ENCODE measurements at regions not wholly inside any gene's neighbourhood (a gene's known extent, or its start where the extent isn't known, plus 50 kb on each side); places are given as distances from the start of the nearest gene placed in this dataset.

DNA sequence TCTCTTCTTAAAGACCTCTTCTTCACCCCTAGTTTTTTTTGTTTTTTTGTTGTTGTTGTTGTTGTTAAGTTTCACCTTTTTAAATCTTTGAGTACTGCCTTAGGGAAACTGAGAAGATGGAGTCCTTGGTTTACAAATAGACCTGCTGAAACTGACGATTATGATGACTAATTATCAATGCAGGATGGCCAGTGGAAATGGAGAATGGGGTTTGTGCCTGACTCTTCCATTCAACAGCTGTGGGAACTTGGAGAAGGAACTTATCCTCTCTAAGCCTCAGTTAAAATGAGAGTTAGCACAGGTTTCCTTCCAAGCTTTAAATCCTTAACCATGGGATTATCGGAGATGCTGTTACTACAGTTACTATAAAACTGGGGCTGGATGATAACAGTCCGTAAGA is 66.7 kb upstream of the PNMA1 start:
- DNase-seq, result no peak

DNA sequence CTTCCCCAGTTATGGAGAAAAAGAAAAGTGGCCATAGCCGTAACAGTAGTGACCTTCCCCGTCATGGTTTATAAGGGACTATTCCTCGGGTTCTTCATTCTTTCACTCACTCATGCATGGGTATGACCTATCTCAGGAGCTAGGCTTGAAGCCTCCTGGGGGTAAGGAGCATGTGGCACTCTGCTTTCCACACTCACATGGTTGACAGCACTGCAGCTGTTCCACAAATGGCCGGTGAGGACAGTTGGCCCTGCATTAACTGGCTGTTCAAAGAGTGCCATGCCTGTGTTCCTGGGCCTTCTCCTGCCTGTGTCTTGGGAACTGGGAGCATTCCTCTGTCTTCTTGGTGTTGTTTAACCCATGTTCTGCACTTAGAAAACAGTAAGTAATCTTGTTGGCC is 66.2 kb upstream of the PNMA1 start:
- DNase-seq, result no peak

- DNase-seq, result peak in 1 of 2 donors; percentile 33
Observed at GRCh38 chr14:73778736-73779135, 64.6 kb upstream of the PNMA1 start.

- DNase-seq, result no peak
Observed at GRCh38 chr14:73777420-73777819, 63.2 kb upstream of the PNMA1 start.

- DNase-seq, result no peak
Observed at GRCh38 chr14:73776194-73776537, 62.0 kb upstream of the PNMA1 start.

DNA sequence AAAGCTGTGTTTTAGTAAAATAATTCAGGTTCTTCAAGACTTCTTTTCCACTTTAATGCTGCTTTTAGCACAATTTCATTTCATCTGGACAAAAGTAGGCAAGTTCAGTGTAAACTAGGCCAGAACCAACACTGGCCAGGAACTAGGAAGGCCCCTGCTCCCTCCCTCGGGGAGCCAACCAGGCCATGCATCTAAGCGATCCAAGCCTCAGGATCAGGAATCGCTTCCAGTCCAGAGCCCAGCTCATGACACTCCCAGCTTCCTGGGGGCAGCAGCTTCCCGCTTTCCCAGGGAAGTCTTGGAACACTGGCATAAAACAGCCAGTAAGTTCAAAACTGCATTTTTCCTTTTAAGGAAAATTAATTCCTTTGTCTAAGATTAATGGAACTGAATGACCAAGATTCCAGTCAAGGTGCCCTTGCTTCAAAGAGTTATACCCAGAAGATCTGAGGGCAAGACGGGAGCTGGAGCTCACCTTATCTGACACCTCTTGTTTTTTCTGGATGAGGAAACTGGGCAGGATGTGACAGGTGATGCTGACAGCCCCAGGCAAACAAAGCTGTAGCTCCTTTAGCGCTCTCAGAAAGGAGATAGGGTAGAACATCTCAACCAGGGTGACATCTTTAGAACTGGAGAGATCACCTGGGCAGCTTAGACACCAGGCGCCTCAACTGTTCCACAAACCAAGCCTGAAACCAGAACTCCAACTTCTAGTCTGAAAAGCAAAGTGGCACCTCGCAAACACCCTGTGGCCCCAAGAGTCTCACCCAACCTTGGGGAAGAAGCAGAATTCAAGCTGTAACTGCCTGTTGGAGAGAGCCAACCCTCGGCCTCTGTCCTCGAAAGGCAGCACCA is 61.4 kb upstream of the PNMA1 start:
- no peak for DNase-seq

GRCh38 chr14:73774671-73775070 is 60.5 kb upstream of the PNMA1 start:
- no peak for DNase-seq

DNA sequence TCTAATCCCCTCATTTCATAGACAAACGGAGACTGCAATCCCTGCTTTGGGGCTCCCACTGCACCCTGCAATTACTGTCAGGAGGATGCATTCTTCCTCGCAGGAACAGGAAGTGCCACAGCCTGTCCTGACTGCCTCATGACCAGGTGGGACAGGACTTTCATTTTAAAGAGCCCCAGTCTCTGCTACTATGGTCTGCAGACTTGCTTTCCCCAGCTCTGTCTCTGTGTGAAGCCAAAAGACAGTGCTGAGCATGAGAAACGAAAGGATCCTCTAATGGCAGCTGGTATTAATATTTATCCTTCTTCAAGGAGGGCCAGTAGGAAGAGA is 60.0 kb upstream of the PNMA1 start:
- no peak for DNase-seq

DNA sequence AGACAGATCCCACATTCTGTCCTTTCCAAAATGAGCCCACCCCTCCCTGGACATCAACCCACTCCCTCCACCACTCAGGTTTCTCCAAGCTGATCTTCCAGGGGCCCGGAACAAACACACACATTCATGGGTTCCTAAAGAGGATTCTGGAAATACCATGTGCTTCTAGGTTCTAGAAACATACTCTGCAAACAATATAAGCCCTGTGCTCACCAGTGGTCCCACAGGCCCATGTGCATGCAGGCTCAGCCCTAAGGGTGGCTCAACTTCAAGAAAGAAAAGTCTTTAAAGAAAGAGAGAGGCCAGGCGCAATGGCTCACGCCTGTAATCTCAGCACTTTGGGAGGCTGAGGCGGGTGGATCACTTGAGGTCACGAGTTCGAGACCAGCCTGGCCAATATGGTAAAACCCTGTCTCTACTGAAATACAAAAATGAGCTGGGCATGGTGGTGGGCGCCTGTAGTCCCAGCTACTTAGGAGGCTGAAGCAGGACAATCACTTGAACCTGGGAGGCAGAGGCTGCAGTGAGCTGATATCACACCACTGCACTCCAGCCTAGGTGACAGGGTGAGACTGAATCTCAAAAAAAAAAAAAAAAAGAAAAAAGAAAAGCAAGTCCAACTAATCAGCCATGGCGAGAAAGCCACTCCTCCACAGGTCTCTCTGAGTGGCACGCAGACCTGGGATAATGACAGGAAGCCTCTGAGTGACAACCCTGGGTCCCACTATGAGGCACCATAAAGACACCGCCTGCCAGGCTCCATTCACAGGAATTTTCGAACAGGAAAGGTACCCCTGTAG is 59.5 kb upstream of the PNMA1 start:
- no peak for DNase-seq

GRCh38 chr14:73771848-73772638 is 57.9 kb upstream of the PNMA1 start:
- DNase-seq, result peak; percentile 60 to 68

DNA sequence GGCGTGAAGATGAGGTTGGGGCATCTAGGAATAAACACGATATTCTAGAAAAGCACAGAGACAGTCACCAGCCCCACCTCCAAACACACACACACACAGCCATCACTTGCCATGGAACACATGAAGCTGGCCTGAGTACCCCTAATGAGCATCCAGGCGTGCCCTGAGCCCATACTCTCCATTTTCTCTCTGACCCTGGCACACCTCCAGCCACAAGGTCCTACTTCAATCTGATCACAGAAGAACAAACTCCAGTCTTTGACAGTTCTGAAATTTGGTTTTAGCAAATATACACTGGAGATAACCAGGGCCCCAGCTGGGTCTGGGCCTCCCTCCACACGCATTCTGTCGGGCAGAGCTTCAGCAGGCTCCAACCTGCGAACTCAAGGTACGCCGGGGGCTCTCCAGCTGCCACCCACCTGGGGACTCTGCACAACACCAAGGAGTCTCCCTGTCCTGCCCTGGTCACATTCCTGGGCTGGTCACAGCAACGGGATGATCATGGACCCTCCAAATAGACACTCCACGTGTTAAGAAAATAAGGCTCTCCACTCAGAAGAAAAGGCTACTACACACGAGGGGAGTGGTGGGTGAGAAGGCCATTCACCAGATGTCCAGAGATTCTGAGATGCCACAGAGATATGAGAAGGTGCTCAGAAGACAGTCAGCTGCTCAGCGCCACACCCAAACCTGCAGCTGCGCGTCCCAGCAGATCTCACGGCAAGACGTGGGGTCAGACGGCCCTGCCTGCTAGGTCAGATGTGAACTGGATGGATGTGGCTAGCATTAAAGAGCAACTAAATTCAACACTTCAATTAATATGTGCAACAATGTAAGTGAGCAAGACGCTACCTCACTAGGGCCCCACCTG is 57.0 kb upstream of the PNMA1 start:
- DNase-seq, result no peak

- DNase-seq, result no peak
Observed at GRCh38 chr14:73768107-73768506, 53.9 kb upstream of the PNMA1 start.

GRCh38 chr14:73764406-73765280 is 50.5 kb upstream of the PNMA1 start:
- peak; percentile 89 to 90 for DNase-seq

All from inflammatory macrophage treated with lipopolysaccharide for 1 hour (primary cell).